GM21619 (cell line): ENCODE measurements at regions not wholly inside any gene's neighbourhood (a gene's known extent, or its start where the extent isn't known, plus 50 kb on each side); places are given as distances from the start of the nearest gene placed in this dataset.

ENCODE experiments used
- ATAC-seq: cut with Tn5 transposase; IDR thresholded peaks from one replicate; pipeline ENCODE4 v1.9.1; 2021; ENCODE audit not compliant: unreplicated experiment

- no peak for ATAC-seq
Observed at GRCh38 chr2:145314119-145314633, 794.3 kb upstream of the ZEB2 start.

- no peak for ATAC-seq
Observed at GRCh38 chr2:145305889-145306288, 786.0 kb upstream of the ZEB2 start.

- no peak for ATAC-seq
Observed at GRCh38 chr2:145304501-145304900, 784.6 kb upstream of the ZEB2 start.

GRCh38 chr2:145303536-145303935 is 783.6 kb upstream of the ZEB2 start:
- no peak for ATAC-seq

GRCh38 chr2:145302886-145303285 is 783.0 kb upstream of the ZEB2 start:
- no peak for ATAC-seq

GRCh38 chr2:145302451-145302850 is 782.5 kb upstream of the ZEB2 start:
- ATAC-seq, result no peak

- ATAC-seq, result no peak
Observed at GRCh38 chr2:145299368-145299767, 779.4 kb upstream of the ZEB2 start.

GRCh38 chr2:145292166-145292565 is 772.2 kb upstream of the ZEB2 start:
- no peak for ATAC-seq

- no peak for ATAC-seq
Observed at GRCh38 chr2:145290986-145291385, 771.1 kb upstream of the ZEB2 start.

GRCh38 chr2:145289946-145290345 is 770.0 kb upstream of the ZEB2 start:
- ATAC-seq, result no peak

- ATAC-seq, result no peak
Observed at GRCh38 chr2:145288650-145289496, 769.0 kb upstream of the ZEB2 start.

- ATAC-seq, result no peak
Observed at GRCh38 chr2:145287736-145288135, 767.8 kb upstream of the ZEB2 start.

- no peak for ATAC-seq
Observed at GRCh38 chr2:145286716-145287275, 766.9 kb upstream of the ZEB2 start.

GRCh38 chr2:145284551-145284950 is 764.6 kb upstream of the ZEB2 start:
- ATAC-seq, result no peak

- no peak for ATAC-seq
Observed at GRCh38 chr2:145283131-145283530, 763.2 kb upstream of the ZEB2 start.

GRCh38 chr2:145277922-145278321 is 758.0 kb upstream of the ZEB2 start:
- no peak for ATAC-seq

- ATAC-seq, result no peak
Observed at GRCh38 chr2:145273840-145274239, 753.9 kb upstream of the ZEB2 start.

- no peak for ATAC-seq
Observed at GRCh38 chr2:145268931-145269330, 749.0 kb upstream of the ZEB2 start.

- ATAC-seq, result no peak
Observed at GRCh38 chr2:145267451-145267850, 747.5 kb upstream of the ZEB2 start.

- ATAC-seq, result no peak
Observed at GRCh38 chr2:145265244-145265643, 745.3 kb upstream of the ZEB2 start.

GRCh38 chr2:145260674-145261073 is 740.8 kb upstream of the ZEB2 start:
- no peak for ATAC-seq

- no peak for ATAC-seq
Observed at GRCh38 chr2:145260081-145260480, 740.2 kb upstream of the ZEB2 start.
